NCI-H1092 (cell line): ENCODE measurements at regions not wholly inside any gene's neighbourhood (a gene's known extent, or its start where the extent isn't known, plus 50 kb on each side); places are given as distances from the start of the nearest gene placed in this dataset.
"Not testable (repeated sequence)": the region's sequence is repeated elsewhere in the genome, so short reads cannot be mapped to it uniquely, and the experiment has no call there.

Source experiments
- DNase-seq: peaks from one replicate; lab custom pipeline; 2025; lab: John Stamatoyannopoulos, UW

GRCh38 chr7:46754140-46754720, 827.7 kb downstream of the TNS3 start:
- no peak for DNase-seq

GRCh38 chr7:46753662-46754061, 828.2 kb downstream of the TNS3 start:
- no peak for DNase-seq

- DNase-seq: no peak
These were observed 829.0 kb downstream of the TNS3 start for GRCh38 chr7:46752881-46753366.

GRCh38 chr7:46751927-46752723, 829.8 kb downstream of the TNS3 start:
- not testable (repeated sequence) for DNase-seq

- no peak for DNase-seq
These were observed 830.4 kb upstream of the IGFBP3 start for GRCh38 chr7:46751471-46751870.

DNA sequence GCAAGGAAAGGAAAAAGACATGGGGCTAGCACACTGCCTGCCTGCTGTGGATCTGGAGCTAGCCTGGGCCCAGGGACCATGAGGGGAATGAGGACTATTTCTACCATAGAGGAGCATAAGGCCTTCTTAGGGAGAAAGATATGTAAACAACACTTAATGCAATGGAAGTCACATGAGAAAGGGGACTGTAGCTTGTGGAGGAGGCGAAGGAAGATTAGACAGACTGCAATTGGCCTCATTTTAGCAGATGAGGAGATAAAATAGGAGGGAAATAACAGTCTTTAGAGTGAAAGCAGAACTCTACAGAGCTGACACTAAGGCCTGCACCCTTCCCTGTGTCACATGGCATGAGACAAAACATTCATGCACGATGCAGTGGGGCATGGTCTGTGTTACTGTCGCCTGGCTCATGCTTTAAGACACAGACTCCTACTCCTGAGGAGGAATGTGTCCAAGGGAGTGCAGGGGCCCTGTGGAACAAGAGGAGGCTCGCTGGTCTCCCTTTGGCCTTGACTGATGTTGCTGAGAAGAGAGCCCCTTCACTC, 829.3 kb upstream of the IGFBP3 start:
- no peak for DNase-seq

DNA sequence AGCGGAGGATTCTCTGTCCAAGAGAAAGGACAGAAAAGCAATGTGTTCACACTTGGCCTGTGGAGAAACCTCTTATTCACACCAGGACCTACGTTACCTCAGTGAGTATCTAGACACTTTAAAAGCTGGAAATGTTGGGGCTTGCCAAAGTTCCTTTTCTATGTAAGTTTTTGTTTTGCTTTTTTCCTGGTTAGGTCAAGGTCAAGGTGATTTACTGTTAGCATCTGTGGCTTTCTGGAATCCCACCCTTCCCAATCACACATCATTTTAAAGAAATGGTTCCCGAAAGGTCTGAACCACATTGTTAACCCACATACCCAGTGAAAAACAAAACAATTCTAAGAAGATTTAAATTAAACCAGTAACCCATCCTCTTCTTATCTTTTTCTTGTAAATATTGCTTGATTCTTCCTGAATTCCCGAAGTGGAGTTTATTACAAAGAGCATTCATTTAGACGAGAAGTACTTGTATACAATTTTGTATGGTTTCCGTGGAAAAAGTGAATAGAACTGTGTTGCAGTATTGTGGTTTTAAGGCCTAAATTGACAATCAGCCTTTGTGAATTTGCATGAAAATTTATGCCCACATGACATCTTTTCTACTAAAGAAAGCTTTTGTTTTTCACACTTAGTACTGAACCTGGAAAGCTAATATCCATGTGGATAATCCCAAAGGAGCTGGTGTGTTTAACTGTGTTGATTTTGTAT, 827.0 kb upstream of the IGFBP3 start:
- DNase-seq: no peak

- no peak for DNase-seq
These were observed 825.9 kb upstream of the IGFBP3 start for GRCh38 chr7:46746695-46747687.

- no peak for DNase-seq
These were observed 824.6 kb upstream of the IGFBP3 start for GRCh38 chr7:46745707-46746090.

- no peak for DNase-seq
These were observed 824.1 kb upstream of the IGFBP3 start for GRCh38 chr7:46744957-46745706.

DNA sequence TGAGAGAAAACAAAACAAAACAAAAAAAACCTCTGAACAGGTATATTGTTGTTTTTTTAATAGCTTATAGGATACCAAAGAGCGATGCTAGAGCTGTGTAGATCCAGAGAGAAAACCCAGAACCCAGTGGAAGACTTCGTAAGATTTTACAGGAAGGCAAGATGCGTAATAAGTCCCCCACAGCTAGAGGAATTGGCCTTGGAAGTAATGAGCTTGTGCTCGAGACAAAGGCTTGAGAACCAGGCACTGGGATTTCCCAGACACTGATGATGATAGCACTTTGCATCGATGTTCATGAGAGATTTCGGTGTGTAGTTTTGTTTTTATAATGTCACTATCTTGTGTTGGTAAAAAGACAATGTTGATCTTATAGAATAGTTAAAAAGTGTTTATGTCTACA, 821.5 kb upstream of the IGFBP3 start:
- DNase-seq: no peak

DNA sequence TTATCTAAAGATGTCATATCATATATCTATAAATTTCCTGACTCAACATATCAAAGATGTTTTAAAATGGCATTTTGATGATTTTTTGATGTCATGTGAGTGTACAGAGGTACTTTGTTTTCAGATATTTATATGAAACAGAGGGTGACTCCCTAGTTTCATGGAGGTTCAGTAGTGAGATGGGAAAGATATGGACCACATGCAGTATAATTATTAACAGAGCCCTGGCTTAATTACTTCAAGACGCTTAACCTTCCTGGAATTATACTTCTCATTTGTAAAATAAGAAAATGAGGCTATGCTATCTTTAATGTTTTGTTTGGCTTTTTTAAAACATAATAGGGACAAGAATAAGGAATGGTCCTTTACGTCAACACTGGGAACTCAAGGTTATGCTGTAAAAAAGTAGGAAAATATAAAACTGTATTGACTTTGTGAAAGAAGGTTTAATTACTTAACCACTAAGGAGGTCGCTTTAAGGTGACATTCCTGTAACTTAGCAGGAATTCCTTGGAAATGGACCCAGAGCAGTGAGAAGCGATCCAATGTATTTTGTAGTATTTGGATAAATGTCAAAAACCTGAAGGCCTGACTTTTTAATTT, 821.0 kb upstream of the IGFBP3 start:
- DNase-seq: no peak

- no peak for DNase-seq
These were observed 820.1 kb upstream of the IGFBP3 start for GRCh38 chr7:46741181-46741580.

GRCh38 chr7:46739518-46740234, 818.6 kb upstream of the IGFBP3 start:
- no peak for DNase-seq

DNA sequence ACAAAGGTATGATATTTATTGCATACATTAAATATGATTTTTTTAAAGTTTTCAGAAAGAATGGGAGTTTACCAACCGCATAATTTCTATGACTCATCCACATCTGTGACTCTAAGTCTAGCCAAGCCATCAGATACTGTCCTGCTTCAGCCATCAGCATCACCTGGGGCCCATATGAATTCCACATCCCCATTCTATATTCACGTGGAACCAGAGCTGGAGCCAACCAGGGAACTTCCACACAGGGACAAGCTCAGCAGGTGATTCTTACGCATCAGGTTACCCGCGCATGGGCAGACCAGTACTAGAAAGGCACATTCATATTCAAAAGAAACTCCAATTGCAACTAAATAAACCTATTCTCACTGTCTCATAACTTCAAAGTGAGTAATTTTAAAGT, 817.7 kb upstream of the IGFBP3 start:
- DNase-seq: no peak

DNA sequence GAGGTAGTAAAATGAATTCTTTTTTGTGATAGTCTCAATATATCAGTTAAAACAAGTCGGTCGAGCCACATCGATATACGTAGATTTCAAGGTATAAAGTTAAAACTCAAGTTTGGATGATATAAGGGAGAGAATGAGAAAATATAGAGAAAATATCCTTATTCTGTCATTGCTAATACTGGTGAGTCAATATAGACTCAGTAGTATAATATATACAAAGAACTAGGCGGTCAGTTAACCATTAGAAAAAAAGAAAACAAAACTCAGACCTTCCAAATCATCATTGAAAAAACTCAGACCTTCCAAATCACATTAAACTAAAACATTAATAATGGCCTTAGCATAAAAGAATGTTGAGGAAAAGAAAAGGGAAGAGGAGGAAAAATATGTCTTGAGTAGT, 817.1 kb upstream of the IGFBP3 start:
- DNase-seq: no peak

GRCh38 chr7:46725838-46726237, 804.8 kb upstream of the IGFBP3 start:
- no peak for DNase-seq

DNA sequence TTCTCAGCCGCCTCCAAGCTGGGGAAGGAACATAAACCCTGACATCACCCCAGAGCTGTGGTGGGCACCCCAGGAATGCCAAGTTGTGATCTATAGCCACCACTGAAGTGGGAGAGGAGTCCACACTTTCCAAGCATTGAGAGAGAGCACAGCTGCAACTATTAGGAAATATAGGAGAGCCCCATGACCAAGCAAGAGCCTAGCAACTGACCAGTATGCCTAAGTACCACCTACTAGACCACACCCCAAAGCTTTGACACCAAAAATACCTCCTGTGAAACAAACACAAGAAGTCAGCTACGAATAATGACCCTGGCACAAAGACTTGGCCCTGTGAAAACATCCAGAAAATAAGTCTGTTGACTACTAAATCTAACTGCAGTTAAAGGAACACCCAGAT, 804.1 kb upstream of the IGFBP3 start:
- no peak for DNase-seq

DNA sequence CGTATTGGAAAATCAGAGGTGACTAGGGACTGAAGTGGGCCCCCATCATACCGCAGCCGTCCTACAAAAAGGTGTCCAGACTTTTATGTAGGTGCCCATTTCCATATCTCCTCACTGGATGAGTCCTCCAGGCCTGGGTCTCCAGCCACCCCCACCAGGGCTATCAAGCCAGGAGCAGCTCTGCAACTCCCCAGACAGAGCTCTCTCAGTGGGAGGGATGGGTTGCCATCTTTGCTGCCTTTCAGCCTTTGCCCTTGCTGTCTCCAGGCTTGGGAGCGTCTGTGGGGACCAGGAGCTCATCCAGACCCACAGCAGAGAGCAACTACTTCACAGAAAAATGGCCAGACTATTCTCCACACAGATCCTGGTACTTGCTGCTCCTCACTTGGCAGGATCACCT, 802.7 kb upstream of the IGFBP3 start:
- no peak for DNase-seq

DNA sequence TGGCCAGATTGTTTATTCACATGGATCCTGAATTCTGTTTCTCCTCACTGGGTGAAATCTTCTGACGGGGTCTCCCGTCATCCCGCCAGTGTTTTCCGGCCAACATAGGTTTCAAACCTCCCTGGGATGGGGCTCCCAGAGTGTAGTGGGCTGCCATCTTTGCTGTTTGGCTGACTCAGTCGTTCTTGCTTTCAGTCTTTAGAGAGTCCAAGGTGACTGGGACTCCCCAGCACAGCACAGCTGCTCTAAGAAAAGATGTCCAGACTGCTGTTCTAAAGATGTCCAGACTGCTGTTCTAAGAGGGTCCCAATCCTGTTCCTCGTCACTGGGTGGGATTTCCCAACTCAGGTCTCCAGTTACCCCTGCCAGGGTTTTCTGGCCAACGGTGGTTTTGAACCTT, 801.9 kb upstream of the IGFBP3 start:
- DNase-seq: no peak
